HS-5 (cell line): ENCODE measurements at regions not wholly inside any gene's neighbourhood (a gene's known extent, or its start where the extent isn't known, plus 50 kb on each side); places are given as distances from the start of the nearest gene placed in this dataset.
"Not testable (repeated sequence)": the region's sequence is repeated elsewhere in the genome, so short reads cannot be mapped to it uniquely, and the experiment has no call there.

Source experiments
- DNase-seq: peaks from one replicate; pipeline ENCODE4 v3.0.0-alpha.2; 2012; ENCODE audit warnings: low read depth

DNA sequence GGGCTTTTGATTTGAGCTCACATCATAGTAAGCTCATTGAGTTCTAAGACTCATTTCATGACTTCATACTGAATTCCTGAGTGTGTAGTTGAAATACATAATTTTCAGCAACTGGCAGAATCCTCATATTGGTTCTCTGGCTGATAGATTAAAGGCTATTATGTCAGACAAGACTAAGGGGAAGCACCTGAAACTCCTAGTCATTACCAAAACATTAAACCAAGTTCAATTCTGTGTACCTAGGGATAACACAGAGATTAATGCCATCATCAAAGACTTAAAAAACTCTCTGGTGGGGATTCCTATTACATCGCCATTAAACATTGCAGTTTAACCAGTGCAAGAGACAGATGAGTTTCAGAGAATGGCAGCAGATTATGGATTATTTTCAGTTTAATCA is 339.1 kb downstream of the PTPRC start:
- DNase-seq = no peak

DNA sequence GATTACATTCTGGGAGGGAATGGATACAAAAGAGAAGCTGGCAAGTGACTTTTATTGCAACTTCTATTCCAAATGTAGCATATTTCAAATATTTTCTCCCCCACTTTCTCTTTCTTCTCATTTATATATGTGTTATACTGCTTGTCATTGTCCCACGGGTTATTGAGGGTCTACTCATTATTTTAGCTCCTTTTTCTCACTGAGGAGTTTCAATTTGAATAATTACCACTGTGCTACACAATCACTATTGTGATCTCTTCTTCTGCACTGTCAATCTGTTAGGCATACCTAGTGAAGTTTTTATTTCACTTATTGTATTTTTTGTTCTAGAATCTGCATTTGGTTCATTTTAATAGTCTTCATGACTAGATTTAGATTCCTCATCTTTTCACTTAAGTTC is 339.7 kb downstream of the PTPRC start:
- no peak for DNase-seq

DNA sequence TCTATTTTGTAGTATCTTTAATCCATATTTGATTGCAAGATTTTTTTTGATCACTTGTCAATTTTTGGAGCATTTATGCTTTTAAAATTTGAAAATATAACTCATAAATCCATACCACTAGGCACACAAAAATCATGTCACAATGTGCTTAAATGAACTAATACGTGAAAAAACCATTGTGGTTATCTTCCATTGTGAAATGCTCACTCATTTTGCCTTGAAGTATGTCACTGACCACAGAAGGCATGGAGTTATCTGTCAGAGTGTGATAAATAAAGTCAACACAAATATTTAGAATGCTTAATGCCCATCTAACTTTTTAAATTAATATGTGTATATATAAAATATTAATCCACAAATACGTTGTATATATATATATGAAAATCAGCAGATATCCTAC is 347.2 kb downstream of the PTPRC start:
- DNase-seq = no peak

DNA sequence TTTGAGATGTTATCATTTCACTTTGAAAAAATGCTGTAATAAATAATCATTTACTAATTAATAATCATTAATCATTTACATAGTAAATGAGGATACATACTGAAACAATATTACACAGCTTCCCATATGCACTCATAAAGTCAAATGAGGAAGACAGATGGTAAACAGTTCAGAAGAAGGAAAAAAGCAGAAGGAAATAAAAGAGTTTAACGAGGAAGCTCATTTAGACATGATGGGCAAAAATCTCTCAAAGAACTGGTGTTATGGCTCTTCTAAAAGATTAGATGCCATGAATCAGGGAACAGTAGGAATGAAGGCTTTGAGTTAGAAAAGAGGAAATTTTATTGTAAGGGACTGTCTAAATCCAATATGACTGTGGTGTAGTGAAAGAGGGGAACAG is 347.6 kb downstream of the PTPRC start:
- no peak for DNase-seq

DNA sequence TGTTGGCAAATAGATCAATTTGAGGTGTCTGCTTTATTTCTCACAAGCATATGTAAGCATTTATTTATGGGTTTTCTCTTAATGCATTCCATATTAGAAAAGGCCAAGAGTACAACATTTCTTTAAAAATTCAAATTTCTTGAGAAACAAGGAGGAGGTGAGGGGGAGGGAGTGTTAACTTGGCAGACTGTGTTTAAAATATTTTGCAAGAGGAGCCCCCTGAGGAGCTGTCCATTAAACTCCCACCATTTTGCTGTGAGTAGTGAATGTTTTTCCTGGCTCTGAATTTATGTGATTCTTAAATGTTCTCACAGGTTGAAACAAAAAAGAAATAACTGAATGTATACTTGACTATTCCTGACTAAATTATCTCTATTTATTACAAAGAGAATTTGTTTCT is 363.8 kb downstream of the PTPRC start:
- DNase-seq = no peak

DNA sequence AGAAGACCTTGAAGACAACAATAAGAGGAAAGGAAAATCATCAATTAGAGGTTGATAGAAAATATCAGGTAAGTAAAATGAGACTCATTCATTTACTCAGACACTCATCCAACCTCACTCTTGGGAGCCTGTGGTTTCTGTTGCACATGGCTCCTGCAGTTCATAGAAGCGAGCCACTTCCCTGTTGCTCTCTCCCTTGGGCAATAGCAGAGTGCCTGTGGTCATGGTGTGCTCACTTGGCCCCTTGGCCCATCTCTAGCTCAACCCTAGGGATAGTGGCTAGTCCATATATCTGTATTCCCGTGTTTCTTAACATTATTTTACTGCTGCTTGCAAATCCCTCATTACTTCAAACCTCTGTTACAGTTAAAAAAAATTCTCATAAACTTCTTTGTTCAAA is 368.6 kb downstream of the PTPRC start:
- DNase-seq = no peak

DNA sequence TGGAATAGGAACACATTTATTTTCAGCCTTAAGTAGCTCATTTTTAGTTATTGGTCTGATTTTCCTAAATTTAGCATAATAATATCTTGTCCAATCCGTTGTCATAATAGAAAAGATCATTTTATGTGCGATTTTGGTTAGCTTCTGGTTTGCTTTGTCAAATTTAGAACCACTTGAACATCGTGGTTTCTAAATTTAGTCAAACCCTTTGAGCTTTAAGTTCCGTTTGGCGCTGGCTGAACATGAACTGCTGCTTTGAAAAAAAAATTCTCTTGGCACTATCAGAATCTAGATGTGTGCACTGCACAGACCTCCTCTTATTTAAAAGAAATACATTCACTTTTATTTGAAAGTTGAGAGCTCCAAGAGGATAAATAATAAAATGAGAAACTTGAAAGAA is 370.6 kb downstream of the PTPRC start:
- DNase-seq = no peak

DNA sequence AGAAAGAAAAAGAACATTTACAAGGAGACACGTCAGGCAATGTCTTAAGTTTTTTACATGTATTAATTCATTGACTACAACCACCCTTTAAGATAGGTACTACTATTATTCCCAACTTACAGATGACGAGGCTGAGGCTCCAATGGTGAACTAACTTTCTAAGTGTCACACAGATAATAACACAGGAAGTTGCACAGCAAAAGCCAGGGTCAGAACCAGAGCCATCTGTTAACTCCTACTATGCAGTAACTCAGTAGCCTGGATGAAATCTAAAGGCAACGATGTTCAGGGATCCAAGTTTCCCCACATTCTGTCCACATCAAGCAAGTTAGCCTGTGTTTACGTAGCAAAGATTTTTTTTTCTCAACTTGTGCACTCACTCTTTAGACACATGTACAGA is 371.7 kb downstream of the PTPRC start:
- DNase-seq = no peak

DNA sequence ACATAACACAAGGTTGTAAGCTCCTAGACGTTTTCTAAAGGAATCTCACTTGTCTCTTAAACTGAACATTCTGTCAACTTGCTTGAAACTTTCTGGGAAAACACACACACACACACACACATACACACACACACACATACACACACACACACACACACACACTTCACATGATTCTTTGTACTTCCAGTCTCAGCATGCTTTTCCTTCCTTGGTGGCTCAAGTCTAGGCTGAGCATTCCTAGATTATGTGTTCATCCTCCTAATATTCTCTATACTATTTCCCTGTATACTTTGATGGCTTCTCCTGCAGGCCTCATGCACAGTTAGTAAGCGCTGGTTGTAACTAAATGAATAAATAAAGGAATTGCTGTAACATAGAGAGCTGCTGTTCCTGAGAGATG is 372.1 kb downstream of the PTPRC start:
- no peak for DNase-seq

DNA sequence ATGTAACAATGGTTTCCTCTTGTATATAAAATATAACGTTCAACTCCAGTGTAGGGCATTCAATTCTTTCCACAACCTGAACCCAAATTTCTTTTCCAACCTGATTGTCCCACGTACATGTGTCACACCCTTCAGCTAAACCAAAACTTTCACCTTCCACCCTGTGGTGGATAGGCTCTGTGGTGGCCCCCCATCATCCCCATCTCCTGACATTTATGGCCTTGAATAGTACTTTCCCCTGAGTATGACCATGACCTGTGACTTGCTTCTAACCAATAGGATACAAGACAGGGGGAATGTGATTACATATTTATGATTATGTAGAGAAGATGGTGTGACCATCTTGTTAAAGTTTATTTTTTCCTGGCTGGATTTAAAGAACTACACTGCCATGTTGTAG is 377.0 kb downstream of the PTPRC start:
- no peak for DNase-seq

DNA sequence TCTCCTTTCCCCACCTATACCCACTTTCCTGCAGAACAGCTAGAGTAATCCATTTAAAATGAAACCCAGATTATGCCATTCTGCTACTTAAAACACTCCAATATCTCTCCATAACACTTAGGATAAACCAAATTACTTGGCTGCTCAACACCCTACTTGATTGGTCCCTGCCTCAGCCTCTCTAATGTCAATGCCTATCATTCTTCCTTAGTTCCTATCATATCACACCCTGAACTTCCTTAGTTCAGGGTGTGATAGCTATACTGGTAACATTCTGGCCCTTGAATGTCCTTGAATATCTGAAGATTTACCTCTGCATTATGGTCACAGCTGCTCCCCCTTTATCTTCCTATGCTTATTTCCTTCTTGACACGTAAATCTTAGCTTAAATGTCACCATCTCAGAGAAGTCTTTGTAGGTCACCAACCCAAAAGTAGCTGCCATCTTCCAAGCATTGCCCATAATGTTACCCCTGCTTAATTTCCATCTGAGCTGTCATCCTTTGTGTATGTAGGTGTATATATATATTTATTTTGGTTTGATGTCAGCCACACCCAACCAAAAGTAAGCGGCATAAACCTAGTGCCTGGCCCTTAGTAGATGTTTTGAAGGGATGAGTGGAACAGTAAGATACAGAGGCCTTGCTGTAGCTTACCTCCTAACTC is 379.8 kb downstream of the PTPRC start:
- no peak for DNase-seq

DNA sequence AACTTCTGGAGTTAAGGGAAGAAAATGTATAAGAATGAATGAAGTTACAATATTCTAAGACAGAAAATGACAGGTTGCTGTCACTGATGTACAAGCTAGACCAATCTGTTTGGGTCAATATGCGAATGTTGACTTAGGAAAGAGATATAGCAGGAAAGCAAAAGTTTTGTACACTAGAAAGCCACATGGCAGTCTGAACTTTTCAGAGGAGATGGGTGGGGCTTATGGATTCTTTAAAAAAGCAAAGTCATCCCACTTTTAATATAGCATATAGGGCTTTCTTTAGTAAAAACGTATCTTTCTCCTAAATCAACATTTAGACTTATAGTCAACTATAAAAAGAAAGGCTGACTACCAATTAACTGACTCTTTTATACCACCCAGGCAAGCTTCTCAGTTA is 381.2 kb downstream of the PTPRC start:
- DNase-seq = no peak

DNA sequence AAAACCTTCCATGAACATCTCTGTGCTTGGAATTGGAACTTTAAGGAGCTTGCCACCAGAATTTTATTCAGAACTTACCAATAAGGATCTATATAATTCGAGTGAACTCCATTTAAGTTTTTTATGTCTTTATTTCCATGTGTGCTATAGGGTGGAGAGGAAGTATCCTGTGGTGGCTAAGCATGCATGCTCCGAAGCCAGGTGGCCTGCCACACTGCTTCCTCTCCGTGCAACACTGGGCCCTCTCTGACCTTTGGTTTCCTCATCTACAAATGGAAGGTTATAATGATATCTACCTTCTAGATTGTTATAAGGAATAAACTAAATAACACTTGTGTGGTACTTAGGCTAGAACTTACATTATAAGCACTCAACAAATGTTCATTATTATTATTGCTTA is 382.1 kb downstream of the PTPRC start:
- DNase-seq = no peak

DNA sequence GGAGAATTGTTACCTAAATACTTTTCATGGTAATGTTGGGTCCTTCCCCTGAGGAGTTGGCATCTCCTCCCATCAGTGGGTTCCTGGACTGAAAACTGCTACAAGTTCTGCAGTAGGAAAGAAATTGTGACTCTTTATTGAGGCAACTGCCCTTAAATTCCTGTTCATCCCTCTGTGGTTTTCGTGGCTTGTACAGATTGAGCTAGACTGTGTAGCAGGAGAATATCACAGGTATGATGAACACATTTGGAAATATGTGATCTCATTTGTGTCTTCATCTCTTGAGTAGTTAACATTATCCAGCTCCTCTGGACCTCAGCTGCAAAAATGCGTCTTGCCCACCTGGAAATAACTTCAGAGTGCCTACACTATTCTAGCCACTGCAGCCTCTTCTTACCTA is 390.6 kb downstream of the PTPRC start:
- DNase-seq = peak; percentile 13

DNA sequence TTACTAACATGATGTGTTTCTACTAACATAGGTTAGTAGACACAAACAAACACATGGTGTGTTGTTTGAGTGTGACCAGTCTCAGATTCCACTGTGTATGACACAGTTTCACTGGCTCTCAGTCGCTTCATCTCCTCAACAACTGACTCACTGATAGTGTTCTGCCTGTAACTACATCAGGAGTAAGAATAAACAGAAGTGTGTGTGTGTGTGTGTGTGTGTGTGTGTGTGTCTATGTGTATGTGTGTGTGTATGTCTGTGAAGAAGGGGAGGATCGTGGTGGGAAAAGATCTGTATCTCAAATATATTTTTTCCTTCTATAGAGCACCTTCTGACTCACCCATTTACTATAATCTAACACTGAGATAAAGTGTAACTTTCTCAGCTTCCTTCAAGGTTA is 391.0 kb downstream of the PTPRC start:
- DNase-seq = no peak

DNA sequence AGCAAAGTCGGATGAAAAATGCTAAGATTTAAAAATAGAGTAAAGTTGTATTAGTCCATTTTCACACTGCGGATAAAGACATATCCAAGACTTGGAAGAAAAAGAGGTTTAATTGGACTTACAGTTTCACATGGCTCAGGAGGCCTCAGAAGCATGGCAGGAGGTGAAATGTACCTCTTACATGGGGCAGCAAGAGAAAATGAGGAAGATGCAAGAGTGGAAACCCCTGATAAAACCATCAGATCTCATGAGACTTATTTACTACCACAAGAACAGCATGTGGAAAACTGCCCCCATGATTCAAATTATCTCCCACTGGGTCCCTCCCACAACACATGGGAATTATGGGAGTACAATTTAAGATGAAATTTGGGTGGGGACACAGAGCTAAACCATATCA is 391.7 kb downstream of the PTPRC start:
- DNase-seq = not testable (repeated sequence)

DNA sequence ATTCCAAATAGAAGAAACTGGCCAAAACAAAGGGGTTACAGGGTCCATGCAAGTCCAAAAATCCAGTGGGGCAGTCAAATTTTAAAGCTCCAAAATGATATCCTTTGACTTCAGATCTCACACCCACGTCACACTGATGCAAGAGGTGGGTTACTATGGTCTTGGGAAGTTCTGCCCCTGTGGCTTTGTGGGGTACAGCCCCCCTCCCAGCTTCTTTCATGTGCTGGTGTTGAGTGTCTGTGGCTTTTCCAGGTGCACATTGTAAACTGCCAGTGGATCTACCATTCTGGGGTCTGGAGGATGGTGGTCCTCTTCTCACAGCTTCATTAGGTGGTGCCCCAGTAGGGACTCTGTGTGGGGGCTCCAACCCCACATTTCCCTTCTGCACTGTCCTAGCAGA is 392.3 kb downstream of the PTPRC start:
- DNase-seq = not testable (repeated sequence)

DNA sequence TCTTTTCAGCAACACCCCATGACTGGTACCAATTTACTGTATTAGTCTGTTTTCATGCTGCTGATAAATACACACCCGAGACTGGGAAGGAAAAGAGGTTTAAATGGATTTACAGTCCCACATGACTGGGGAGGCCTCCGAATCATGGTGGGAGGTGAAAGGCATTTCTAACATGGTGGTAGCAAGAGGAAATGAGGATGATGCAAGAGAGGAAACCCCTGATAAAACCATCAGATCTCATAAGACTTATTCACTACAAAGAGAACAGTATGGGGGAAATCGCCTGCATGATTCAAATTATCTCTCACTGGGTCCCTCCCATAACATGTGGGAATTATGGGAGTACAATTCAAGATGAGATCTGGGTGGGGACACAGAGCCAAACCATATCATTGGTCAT is 393.6 kb downstream of the PTPRC start:
- DNase-seq = not testable (repeated sequence)

DNA sequence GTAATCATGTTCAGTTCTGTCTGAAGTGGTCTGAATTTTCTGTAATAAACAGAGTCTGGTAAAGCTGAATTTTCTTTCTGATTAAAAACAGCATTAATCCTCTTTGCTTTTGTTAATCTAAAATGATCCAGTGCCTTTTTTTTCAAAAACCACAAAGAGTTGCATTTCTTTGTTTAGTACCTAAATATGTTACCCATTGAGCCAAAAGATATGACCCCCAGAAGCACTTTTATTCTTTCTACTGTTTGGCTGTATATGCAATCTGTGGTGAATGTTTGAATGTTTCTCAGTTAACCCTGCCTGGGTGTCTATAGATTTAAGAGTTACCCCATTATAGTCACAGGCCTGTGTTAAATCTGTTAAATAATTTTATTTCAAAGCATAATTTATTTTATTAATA is 394.8 kb downstream of the PTPRC start:
- DNase-seq = no peak

DNA sequence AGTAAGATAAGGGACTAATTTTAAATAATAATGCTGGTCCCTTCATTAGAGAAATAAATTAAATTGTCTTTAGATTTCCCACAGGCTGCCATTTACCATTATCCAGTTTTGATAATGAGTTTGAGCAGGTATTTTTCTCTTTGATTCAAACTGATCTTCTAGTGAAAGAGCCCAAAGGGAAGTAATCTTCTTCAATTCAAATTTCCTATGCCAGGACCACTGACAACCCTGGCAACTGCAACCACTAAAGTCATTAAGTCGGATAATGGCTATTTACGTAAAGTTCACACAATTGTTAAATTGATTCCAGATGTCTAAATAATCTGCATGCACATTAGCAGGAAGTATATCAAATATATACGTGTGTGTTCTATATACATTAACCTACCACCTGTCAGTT is 399.3 kb downstream of the PTPRC start:
- DNase-seq = no peak

DNA sequence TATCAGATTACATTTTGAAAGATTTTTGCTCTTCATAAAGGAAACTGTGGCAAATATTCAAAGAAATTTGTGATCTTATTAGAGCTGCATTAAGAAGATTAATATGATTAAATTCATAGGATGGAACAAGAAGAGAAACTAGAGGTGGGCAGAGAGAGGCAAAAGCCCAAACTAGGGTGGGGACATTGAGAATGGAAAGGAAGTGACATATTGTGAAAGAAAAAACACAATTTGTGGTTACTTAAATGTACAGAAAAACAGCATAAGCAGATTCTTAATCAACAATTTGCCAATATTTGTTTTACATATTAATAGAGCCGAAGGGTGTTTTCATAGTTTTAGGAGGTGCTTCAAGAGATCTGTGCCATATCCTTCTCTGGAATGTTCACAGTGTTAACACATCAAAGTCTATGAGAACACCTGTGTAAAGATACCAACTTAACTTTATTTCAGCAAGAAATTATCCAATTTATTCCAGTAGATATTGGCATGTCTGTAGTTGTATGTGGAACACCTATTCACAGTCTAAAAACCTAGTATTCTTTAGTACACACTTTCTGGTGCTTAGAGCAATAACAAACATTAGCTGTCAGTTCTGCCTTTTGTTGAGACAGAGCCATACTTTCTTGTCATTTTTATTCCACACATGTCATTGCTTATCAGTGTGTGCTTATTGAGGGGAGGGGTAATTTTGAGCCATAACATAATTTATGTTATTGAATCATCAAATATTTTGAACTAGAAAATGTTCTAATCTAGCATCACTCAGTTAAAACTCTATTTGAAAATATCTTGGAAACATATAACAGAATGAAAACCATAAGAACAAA is 401.5 kb downstream of the PTPRC start:
- DNase-seq = no peak

DNA sequence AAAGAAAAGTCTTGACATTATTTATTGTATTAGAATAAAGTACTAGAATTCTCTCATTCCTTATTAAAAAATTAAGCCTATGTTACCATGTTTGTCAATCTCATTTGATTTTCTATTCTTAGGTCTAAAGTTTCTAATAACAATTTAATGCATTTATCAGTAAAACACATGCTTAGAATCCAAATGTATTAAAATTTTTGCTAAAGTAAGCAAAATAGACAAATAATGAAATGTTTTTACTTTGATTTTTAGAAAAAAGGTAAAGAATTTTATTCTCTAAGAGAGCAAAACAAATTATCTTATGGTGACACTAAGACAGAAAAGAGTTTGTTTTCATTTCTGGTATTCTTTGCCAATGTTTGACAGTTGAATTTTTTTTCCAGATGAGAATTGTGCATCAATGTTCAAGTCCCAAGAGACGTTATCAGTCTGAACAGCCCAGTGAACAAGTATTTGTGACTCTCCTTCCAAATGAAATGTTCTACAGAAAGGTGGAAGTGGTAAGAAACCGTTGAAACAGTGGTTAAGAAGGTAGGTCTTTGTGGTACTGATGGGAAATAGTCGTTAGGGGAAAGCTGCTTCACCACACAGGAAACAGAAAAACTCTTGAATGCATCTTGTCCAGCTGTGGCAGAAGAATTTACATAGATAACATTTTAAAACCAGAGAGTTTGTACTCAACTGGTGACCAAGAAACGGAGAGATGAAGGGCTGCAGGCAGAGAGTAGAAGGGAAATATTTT is 402.5 kb downstream of the PTPRC start:
- DNase-seq = no peak

DNA sequence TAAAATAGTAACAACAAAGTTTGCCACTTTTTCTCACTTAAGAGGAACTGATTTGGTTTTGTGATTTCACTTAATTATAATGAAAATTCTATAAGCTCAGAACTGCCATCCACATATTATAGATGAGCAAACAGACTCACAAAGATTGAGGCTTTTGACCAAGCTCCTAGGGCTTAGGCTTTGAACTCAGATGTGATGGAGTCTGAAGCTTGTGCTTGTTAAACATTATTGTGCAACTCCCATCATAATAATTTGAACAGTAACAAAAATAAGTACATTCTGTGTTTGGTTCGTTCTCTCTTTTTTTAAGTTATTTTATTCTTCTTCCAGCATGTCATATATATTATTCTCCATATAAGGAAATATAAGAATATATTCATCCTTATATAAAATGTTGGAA is 403.4 kb downstream of the PTPRC start:
- DNase-seq = no peak
